ENCODE measurements at regions not wholly inside any gene's neighbourhood (a gene's known extent, or its start where the extent isn't known, plus 50 kb on each side); places are given as distances from the start of the nearest gene placed in this dataset.
"Not testable (repeated sequence)": the region's sequence is repeated elsewhere in the genome, so short reads cannot be mapped to it uniquely, and the experiment has no call there.

DNA sequence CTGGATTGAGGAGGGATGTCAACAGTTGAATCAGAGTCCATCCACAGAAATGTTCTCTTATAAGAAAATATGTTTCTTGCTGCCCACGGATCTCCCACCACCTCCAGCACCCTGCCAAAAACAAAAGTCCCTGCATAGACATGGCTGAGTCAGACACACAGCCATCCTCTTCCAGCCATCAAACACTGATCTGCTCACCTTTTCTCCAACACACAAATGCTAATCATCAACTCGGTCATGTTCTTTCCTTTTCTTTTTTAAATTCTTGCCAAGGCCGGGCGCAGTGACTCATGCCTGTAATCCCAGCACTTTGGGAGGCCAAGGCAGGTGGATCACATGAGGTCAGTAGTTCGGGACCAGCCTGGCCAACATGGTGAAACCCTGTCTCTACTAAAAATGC, 110.7 kb upstream of the IL12A start:
- no peak for DNase-seq (ENCODE audit: low read depth)

GRCh38 chr3:159879146-159879545, 109.5 kb upstream of the IL12A start:
- DNase-seq (ENCODE audit: low read depth) = no peak

DNA sequence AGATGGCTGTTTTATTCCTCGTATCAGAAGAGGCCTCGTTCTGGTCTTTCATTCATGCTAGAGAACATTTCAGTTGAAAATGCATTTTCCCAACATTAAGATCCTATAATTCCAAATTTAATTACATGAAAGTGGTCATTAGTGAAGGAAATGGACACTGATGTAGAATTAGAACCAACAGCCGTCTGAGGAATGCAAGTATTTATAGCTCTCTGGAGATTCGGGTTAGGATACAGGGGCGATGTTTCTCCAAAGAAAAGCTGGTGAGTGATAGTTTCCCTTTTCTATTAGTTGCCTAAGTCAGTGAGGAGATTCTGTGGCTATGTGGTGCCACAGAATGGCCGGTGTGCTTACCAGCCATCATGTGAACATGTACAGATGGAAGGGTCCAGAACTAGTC, 109.0 kb upstream of the IL12A start:
- DNase-seq (ENCODE audit: low read depth) = no peak

GRCh38 chr3:159881208-159881607, 107.4 kb upstream of the IL12A start:
- no peak for DNase-seq (ENCODE audit: low read depth)

DNA sequence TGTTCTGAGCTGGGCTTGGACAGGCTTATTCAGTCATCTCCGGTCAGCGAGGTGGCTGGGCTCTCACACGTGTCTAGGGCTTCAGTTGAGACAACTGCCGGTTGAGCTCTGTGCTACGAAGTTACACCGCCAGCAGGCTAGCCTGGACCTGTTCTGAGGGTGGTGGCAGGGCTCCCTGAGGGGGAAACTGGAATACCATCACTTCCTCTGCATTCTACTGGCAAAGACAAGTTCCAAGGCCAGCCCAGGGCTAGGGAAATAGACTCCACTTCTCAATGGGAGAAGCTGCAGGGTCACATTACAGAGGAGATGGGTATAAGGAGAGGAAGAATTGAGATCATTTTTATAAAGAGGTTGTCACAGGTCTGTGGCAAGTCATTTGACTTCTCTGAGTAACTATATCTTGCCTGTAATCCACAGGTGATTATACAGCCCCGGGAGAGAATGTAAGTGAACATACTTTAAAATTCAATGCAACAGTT, 106.8 kb upstream of the IL12A start:
- no peak for DNase-seq (ENCODE audit: low read depth)

GRCh38 chr3:159882367-159882766, 106.3 kb upstream of the IL12A start:
- DNase-seq (ENCODE audit: low read depth) = no peak

GRCh38 chr3:159882790-159883779, 105.5 kb upstream of the IL12A start:
- peak; percentile 30 for DNase-seq (ENCODE audit: low read depth)

DNA sequence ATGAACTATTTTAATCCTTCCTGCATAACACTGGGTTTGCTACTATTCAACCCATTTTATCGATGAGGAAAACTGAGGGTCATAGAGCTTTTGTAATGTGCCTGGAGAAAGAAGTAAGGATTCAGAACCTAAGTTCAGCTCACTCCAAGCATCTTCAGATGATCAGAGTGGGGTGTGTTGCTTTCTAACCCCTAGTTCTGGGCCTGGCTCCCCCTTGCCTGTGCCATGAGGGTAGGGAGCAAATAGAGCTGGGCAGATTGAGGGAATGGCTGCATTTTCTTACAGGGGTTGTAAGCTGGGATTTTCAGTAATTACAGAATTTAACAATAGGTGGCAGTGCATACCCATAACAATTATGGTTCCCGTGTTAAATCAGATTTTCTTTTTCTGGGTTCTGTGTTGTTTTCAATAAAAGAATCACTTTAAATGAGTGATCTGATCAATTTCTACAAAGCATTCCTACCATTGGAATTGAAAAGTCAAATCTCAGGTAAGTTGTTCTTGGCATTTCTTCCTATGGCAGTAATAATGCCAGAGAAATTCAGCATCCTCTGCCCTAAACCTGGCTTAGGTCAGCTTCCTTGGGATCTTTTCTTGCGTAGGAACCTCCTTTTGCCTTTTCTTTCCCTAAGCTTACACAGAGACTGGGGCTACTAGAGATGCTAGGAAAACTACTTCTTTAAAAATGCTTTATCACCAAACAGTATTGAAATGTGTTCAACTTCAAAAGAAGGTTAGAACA, 103.8 kb upstream of the IL12A start:
- DNase-seq (ENCODE audit: low read depth) = peak; percentile 60

DNA sequence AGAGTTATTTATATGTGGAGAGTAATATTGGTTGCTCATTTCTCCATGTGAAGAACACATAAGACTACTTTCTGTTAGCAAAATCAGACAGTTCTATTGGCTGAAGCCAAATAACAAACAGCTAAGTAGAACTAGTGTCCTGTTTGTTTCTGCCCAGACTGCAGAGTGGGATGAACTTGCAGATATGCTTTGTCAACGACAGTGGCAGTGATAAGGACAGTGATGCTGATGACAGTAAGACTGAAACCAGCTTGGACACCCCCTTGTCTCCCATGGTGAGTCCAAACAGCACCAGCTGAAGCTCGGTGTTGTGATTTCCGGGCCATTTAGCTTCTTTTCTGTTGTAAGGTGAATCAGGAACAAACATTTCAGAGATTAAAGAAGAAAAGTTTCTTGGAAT, 102.6 kb upstream of the IL12A start:
- DNase-seq (ENCODE audit: low read depth) = no peak

DNA sequence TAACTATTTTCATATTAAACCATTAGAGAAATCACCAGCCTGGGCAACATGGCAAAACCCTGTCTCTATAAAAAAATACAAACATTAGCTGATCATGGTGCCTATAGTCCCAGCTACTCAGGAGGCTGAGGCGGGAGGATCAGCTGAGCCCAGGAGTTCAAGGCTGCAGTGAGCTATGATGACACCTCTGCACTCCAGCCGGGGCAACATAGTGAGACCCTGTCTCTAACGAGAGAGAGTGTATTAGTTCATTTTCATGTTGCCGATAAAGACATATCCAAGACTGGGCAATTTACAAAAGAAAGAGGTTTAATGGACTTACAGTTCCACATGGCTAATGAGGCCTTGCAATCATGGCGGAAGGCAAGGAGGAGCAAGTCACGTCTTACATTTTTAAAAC, 102.1 kb upstream of the IL12A start:
- DNase-seq (ENCODE audit: low read depth) = not testable (repeated sequence)

GRCh38 chr3:159887168-159887567, 101.5 kb upstream of the IL12A start:
- DNase-seq (ENCODE audit: low read depth) = no peak

GRCh38 chr3:159887911-159888310, 100.7 kb upstream of the IL12A start:
- DNase-seq (ENCODE audit: low read depth) = no peak

- no peak for DNase-seq (ENCODE audit: low read depth)
Observed at GRCh38 chr3:159892171-159892795, 96.4 kb upstream of the IL12A start.

DNA sequence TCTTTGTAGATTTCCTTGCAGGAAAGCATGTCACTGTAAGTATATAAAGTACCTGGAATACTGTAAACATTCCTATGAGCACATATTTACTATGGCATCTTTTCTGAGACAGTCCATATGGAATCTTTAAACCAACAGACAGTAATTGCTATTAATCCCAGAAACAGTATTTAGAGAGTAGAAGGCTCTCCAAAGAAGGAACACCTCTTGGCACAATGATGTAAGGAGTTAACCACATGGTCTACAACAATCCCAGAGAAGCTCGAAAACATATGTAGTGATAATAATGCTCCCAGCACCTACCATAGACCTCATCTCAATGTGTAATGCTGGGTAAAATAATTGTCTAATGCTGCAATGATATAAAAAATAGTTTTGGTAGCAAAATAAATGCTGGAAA, 95.8 kb upstream of the IL12A start:
- no peak for DNase-seq (ENCODE audit: low read depth)

GRCh38 chr3:159894386-159894785, 94.2 kb upstream of the IL12A start:
- no peak for DNase-seq (ENCODE audit: low read depth)

DNA sequence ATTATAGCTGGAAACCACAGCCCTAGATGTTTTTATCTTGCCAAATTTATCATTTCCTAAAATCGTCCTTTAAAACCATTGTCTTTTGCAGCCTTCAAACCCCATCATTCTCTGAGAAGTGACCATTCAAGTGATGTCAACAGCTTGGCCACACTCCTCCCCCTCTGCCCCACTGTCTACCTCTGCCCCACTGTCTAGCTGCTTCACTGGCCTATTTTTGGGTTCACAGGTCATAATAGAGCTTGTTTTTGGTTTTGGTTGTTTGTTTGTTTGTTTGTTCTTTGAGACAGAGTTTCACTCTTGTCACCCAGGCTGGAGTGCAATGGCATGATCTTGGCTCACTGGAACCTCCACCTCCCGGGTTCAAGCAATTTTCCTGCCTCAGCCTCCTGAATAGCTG, 93.2 kb upstream of the IL12A start:
- no peak for DNase-seq (ENCODE audit: low read depth)

- DNase-seq (ENCODE audit: low read depth) = no peak
Observed at GRCh38 chr3:159896543-159896942, 92.1 kb upstream of the IL12A start.

DNA sequence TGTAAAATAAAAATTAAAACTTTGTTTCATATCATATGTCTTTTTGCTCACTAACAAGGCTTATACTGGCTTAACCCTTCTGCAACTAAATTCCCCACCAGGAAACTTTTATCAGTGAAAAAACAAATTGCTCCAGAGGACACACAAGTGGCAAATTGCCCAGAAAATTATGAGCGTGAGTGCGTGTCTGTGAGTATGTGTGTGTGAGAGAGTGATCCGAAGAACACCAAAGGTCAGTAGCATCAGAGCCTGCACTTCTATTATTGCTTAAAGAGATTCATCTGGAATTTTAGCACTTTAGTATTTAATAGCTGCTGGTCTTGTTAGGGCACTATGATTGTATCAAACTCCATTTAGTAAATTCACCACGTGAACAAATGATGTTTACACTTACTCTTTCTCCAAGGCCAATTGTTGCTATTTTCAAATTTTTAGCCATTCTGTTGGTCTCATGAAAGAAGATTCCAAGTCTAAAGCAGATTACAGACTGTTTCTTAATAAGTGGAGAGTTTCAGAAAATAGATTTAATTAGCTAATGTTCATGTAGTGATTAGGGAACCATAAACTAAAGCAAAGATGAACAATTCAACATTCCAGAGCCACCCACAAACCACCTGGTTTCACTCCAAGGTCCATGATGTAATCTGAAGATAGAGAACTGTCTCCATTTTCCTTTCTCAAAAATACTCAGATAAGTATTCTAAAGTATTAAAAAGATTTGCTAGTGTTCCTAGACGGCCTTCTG, 91.1 kb upstream of the IL12A start:
- peak; percentile 38 for DNase-seq (ENCODE audit: low read depth)

- DNase-seq (ENCODE audit: low read depth) = no peak
Observed at GRCh38 chr3:159898147-159898546, 90.5 kb upstream of the IL12A start.

DNA sequence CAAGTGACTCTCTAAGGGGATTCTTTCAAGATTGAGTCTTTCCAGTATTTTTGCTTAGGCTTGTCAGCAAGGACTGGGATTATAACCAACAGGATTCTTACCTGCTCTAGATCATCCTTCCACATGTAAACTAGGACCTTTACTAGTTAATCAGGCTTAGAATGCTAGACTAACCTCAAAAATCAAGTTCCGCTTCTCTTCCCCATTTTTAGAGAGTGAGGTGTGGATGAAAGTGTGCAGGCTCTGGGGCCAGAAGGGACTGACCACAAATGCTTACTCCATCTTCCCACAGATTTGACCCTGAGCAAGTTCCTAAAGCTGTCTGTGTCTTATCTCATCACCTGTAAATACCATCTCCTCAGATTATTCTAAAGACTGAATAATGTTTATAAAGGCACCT, 89.5 kb upstream of the IL12A start:
- no peak for DNase-seq (ENCODE audit: low read depth)

GRCh38 chr3:159902546-159903314, 85.9 kb upstream of the IL12A start:
- DNase-seq (ENCODE audit: low read depth) = no peak

All from fibroblast of the conjunctiva (primary cell).